ENCODE measurements at regions not wholly inside any gene's neighbourhood (a gene's known extent, or its start where the extent isn't known, plus 50 kb on each side); places are given as distances from the start of the nearest gene placed in this dataset.
"Not testable (repeated sequence)": the region's sequence is repeated elsewhere in the genome, so short reads cannot be mapped to it uniquely, and the experiment has no call there.

DNA sequence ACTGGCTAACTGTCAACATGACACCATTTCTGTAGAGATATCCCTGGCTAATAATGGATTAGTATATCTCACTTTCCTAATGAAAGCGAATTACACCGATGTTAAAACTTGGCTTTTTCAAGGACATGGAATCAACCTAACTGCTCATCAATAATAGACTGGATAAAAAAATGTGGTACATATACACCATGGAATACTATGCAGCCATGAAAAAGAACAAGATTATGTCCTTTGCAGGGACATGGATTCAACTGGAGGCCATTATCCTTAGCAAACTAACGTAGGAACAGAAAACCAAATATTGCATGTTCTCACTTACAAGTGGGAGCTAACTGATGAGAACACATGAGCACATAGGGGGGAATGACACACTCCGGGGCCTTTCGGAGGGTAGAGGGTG lies 62.6 kb downstream of the ZIC1 start:
- no peak for DNase-seq

DNA sequence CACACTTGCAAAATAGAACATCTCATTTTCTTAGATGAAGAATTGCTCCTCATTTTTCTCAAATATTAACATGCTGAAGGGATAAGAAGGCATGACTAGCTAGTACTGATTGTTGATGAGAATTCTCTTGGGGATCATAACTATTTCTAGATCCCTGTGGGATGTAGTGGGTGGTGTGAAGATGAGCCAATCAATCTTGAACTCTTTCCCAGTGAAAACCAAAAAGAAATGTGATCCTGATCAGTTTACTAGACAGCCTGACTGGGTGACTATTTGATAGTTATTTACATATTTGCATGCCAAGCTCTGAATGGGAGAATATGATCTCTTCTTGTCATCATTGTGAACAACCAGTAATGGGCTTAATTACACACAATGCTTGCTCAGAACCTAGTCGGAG lies 63.7 kb downstream of the ZIC1 start:
- DNase-seq = no peak

DNA sequence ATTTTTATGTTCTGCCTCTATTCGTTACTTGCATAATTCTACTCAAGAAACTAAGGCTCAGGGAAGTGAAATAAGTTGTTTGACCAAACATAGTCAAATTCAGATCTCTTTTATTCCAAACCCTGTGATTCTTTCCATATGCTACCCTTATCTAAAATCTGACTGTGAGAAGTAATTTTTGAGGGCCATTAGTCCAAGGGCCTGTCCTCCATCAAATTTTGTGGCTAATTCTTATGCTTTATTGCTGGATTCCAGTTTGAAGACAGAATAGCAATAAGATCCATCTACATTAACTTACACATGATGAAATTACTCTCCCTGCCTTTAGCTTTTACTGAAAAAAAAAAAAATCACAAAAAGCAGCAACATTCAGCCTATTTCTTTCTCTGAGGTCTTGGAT lies 74.0 kb downstream of the ZIC1 start:
- DNase-seq = no peak

DNA sequence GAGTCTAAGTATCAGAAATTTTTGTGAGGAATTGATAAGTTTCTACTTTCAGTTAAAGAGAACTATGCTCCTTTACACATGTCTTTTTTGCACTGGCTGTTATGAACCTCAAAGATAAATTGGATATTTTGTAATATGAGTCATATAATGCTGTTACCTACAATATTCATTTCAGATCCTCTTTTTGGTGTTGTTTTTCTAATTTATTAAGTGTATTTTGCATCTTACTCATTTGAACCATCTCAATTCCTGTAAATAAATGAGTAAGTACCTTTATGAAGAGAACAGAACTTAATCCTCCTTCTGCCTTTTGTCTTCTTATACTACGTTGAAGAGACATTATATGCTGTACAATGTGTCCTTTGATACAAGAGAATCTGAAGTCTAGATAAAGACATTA lies 74.4 kb downstream of the ZIC1 start:
- no peak for DNase-seq

DNA sequence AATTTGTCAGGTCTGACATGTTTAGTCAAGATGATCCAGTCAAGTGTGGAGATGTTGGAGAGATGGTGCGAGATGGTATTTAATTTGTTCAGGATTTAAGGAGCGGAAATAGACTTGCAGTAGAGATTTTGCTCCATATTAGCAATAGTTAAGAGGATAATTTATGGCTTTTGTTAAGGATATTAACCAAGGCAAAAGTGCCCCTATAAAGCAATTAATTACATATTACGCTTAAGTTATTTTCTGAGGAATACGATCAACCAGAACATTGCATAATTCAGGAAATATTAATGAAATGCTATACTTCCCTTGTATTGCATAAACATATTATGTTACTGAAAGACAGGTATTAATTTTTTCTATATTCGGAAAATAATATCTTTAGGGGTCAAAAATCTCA lies 83.9 kb downstream of the ZIC1 start:
- DNase-seq = no peak

DNA sequence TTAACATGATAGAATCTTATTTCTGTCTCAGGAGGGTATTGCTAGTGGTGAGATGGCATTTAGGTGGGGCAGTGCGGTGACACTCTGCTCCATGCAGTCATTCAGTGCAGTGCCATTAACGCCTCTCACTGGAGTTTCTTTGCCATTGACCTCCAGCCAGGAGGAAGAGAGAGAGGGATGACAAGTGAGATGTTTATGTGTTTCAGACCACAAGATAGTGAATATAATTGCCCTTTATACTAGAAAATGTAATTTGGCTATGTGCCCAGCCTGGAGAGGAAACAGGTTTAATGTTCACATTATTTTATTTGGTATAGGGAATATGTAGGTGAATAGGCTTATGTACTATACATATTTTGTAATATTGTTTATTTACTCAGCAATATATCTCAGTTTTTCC lies 84.5 kb downstream of the ZIC1 start:
- no peak for DNase-seq

DNA sequence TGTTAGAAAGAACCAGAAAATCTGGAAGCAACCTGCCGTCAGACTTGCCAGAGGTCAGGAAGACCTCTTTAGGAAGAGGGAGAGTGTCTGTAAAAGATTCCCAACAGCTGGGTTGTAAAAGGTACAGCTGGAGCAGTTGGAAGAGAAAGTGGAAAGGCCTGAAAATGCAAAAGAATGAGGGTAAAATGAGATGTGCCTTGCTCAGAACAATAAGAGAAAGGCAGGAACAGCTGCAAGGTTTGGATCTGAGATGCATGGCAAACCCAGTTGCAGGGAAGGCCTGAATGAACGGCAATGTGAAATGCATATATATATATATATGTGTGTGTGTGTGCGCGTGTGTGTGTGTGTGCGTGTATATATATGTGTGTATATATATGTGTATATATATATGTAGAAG lies 88.1 kb downstream of the ZIC1 start:
- DNase-seq = no peak

DNA sequence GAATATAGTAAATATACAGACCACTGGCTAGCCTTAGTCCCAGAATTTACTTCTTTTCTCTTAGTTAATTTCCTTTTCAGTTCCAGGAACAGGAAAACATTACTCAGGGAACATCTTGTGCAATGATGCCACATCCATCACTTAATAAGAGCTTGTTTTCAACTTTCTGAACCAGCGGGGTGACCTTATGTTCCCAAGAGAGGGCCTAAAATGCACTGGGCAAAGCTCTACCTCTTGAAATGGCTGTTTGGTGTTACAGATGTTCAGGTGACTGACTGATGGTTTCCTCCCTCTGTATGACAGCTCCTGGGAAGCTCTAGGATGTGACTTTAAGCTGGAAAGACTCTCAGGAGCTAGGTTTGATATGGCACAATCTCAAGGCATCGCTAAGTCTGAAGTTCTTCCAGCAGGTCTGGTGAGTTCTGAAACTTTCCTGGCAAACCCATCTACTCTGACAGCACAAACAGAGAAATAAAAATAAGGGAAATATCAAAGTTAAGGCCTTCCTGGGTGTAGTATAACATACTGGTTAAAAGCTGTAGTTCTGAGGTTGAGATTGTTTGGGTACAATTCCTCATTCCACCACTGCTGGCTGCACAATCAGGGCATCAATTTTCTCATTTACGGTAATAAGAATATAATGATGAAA lies 98.6 kb downstream of the ZIC1 start:
- DNase-seq = no peak

DNA sequence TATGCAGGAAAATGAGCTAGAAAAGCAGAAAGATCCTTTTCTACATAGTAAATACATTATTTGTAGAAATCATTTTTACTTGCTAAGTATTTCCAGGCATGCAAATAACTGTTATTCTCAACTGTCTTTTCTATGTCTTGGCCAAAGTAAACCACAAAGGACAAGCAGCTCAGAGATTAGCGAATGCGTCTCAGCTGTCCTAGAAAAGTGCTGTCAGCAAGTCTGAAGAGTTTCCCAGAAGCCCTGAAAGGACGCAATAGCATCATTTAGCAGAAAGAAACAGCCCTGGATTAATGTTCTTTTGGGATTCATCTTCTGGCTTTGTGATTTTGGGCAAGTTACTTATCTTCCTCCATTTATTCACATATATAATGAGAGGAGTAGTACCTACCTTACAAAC lies 100.3 kb downstream of the ZIC1 start:
- no peak for DNase-seq

DNA sequence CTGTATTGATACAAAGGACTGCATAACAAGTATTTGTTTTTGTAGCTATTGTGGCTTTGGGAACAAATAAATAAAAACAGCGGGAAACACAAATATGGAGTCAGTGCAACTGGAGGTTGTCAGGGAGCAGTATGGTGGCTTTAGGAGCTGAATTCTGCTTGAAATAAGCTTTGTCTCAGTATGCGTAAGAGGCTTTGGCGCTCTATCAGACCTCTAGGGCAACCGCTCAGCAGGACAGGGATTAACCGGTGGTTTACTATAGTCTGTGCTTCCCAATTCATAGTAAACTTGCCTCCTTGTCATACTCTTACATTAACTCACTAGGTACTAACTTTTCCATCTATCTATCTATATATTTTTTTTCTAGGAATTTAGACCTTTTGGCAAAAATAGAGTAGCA lies 104.6 kb downstream of the ZIC1 start:
- DNase-seq = no peak

DNA sequence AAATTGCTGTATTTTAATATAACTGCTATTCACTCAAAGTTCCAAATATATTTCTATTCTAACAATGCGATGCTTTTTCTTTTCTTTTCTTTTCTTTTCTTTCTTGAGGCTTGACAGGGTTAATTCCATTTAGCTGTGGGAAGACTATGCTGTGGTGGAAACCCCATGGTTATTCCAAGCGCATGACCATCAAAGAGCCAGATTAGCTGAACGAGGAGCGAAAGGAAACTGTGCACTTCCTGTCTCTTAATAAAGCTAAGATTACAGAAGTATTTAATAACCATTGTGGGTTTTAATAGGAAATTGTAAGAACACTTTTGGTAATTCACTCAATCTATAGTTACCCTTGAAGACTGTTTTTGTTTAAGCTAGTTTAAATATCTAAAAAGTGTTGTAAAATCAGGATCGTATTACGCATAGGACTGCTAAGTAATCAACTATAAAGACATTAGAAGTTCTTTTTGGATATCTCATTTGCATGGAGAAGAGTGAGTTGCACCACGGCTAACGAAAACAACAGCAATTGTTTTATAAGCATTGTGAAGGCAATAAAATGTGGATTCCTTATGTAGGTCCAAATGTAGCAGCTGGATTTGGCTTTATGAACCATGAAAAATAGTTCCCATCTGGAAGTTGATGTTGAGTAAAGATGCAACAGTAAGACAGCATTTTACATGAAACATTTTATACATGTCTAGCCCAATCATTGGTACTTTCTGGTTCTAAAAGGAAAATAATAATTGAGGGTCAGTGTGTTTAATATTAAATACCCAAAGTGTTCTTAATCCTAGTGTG lies 105.4 kb downstream of the ZIC1 start:
- no peak for DNase-seq

DNA sequence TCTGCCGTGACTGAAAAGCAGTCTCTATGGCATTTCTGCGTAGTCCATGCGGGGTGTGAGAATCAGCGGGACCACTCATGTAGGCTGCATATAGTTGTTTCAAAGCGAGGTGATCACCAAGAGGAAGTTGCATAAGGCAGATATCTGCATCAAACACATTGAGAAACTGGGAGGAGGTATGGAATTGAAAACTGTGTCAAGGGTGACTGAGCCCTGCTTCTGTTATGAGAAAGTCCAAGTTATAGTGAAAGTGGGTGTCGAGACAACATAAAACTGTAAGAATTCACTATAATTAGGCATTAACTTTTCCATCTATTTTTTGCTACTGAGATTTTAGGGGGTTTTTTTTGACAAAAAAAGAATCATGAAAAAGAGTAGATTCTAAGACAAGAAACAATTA lies 109.3 kb downstream of the ZIC1 start:
- DNase-seq = no peak

DNA sequence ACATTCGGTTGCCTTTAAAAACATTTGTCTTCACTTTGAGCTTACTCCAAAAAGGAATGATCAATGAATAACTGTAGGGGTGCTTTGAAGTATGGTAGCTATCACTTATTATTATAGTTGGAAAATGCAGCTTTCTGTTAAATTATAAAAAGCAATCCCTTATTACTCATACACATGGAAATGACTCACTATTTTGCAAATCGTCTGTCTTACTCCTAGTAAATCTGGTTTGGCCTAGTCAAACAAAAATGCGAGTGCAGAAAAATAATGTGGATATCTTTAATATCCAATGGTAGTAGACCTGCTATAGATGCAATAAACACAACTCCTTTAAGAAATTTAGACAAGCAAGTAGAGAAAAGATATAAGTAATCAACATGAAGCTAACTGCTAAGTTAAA lies 112.5 kb downstream of the ZIC1 start:
- DNase-seq = no peak

DNA sequence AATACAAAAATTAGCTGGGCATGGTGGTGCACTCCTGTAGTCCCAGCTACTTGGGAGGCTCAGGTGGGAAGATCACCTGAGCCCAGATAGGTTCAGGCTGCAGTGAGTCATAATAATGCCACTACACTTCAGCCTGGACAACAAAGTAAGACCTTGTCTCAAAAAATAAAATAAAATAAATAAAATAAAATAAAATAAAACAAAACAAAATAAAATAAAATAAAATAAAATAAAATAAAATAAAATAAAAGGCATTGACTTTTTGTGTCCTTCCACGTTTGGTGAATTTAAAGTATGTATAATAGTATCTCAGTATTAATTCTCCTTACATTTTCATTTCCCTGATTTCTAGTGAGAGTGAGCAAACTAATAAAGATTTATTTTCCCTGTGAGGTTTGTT lies 113.6 kb downstream of the ZIC1 start:
- not testable (repeated sequence) for DNase-seq

DNA sequence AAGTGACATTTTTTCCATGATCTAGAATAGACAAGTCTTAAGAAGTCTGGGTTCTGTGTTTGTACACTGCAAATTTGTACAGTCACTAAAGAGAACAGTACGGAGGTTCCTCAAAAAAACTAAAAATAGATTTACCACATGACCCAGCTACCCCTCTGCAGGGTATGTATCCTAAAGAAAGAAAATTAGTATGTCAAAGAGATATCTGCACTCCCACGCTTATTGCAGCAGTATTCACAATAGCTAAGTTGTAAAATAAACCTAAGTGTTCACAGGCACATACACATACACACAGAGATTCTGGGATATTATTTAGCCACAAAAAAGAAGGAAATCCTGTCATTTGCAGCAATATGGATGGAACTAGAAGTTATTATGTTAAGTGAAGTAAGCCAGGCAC lies 120.4 kb downstream of the ZIC1 start:
- DNase-seq = no peak

DNA sequence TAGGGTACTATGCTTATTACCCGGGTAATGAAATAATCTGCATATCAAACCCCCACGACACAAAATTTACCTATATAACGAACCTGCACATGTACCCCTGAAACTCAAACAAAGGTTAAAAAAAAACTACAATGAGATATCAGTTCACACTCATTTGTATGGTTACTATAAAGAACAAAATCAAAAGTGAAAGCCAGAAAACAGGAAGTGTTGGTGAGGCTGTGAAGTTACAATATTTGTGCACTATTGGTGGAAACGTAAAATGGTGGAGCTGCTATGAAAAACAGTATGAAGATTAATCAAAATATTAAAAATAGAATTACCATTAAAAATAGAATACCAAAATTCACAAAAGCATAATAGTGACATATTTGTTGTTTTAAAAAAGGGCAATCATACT lies 128.9 kb downstream of the ZIC1 start:
- no peak for DNase-seq

DNA sequence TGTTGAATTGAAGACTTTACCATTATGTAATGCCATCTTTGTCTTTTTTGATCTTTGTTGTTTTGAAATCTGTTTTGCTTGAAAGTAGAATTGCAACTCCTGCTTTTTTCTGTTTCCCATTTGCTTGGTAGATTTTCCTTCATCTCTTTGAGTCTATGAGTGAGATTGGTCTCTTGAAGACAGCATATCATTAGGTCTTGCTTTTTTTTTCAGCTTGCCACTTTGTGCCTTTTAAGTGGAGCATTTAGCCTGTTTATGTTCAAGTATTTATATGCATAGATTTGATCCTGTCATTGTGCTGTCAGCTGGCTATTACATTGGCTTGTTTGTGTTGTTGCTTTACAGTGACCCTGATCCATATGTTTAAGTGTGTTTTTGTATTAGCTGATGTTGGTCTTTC lies 131.8 kb downstream of the ZIC1 start:
- DNase-seq = no peak

DNA sequence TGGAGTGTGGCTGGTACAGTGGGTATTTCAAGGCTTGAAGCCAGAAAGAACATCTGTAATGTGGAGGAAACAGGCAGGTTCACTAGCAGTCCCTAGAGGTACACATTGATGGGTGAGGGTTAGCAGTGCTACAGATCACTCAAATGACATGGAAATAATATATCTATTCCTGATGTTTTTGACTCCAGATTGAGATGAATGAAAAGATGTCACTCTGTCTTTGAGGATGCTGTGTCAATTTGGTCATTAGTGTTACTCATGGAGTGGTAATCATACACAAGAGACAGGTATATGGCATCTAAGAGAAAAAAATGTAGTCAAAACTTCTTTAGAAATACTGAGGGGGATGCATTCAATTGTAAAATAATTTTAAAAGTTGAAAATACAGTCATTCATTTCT lies 135.1 kb downstream of the ZIC1 start:
- no peak for DNase-seq

DNA sequence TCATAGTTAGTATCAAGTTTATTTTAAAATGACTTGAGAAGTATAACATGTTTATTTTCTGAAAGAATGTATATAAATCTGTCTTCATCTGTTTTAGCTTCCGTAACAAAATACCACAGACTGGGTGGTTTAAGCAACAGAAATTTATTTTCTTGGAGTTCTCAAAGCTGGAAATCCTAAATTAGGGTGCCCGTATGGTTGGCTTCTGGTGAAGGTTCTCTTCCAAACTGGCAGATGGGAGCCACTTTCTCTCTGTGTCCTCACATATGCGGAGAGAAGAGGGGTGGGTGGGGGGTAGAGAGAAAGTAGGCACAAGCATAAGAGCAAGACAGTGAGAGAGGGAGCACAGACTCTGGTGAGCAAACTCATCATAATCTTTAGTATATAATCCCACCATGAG lies 142.3 kb downstream of the ZIC1 start:
- no peak for DNase-seq

DNA sequence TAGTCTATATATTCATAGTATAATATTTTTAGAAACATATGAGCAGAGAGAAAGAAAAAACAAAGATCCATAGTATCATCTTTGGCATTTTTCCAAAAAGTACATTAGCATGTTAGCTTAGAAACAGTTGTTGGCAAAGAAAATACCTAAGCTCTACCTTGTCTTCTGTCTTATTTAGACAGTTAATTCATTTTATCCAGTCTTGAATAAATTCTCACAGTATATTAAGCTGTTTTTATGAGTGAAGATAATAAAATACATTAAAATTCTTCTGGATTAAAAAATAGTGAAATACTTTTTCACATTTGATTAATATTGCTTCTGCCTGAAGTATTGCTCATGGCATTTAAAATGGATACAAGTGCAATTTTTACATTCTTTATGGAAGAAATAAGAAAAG lies 145.2 kb downstream of the ZIC1 start:
- DNase-seq = no peak

DNA sequence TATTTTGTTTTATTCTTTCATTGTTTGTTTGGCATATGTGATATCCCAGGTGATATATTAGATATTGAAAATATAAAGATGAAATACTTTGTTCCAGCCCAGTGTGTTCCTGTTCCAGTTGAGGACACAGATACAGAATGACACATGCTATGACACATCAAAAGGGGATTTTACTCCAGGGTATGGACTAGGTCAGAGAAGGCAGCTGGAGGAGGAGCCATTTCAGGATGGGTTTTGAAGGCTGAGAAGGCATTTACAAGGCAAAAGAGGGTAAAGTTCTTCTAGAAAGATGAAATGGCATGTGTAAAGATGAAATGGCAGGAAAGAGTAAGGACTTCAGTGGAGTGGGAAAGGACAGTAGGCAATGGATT lies 163.8 kb downstream of the ZIC1 start:
- DNase-seq = no peak

DNA sequence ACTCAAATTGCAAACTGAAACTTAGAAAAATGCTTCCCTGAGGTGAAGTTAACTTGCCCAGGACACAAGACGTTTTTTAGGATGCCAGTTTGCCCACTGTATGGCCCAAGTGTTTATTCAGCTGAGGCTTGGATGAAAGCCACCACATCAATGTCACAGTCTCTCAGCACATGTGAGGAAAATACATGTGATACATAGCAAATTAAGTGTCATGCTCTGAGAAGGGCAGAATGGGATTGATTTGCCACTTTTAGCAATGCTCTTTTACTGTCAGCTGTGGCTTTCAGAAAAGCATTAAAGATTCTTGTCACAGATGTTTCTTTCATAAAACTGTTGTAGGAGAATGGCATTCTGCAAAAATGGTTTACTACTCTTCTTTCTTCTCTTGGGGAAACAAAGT lies 165.5 kb downstream of the ZIC1 start:
- DNase-seq = no peak

DNA sequence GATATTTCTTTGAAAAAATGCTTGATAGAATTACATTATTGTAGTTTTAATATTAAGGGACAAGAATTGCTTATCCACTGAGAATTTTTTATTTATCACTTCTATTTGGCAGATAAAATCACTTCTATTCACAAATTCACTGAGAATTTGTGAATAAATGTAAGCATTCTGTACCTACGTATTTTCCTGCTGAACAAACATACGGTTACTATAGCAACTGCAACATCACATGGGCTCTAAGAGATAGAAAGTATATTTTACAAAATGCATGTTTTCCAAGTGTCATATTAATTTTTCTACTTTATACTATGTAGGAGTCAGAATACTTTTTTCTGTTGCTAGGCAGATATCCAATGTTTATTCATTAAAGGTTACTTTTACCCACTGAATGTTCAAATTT lies 166.2 kb downstream of the ZIC1 start:
- DNase-seq = no peak

DNA sequence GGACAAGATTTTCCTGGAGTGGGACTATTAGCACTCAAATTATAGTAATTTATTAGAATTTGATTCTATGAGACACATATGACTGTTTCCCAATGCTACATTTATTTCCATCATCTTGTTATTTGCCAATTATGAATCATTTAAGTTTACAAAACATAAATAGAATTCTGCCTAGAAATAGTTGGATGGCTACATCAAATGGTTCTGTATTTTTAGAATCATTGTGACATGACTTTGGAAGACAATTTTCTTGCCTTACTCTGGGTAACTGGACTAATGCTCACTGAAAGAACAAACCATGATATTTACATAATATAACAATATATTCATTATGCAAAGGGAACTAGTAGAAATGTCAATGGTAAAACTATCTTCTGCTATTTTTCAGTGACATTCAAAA lies 173.5 kb downstream of the ZIC1 start:
- no peak for DNase-seq

DNA sequence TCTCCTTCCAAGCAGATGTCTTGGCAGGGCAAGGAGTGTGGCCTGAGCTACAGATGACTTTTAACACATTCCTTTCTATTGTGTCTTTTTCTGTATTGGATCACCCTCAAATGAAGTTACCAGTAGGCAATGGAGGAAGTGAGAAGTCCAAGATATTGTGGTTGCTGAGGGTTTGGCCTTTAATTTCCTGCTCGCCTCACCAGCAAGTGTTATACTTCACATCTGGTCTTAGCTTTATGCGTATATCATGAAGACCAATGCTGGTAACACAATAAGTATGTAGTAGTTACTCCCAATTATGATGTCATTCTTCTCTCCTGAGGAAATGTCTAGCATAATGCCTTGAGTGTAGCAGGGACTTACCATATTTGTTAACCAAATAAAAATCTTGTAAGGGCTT lies 179.9 kb downstream of the ZIC1 start:
- no peak for DNase-seq
